Hematopoietic multipotent progenitor cell treated with erythropoietin and hydrocortisone succinate and interleukin-3 and kit ligand, for 8 days (in vitro differentiated cells): ENCODE measurements at regions not wholly inside any gene's neighbourhood (a gene's known extent, or its start where the extent isn't known, plus 50 kb on each side); places are given as distances from the start of the nearest gene placed in this dataset.

Experiments used
- DNase-seq: peaks from one replicate; pipeline ENCODE4 v3.0.0-alpha.2; 2015

- no peak for DNase-seq
Measured at GRCh38 chr1:208298593-208299269, 54.5 kb upstream of the PLXNA2 start.

- DNase-seq = no peak
Measured at GRCh38 chr1:208300084-208300770, 56.0 kb upstream of the PLXNA2 start.

- no peak for DNase-seq
Measured at GRCh38 chr1:208302699-208303238, 58.6 kb upstream of the PLXNA2 start.

GRCh38 chr1:208303743-208304712 is 59.8 kb upstream of the PLXNA2 start:
- no peak for DNase-seq

- no peak for DNase-seq
Measured at GRCh38 chr1:208308221-208308620, 64.0 kb upstream of the PLXNA2 start.

GRCh38 chr1:208309771-208310170 is 65.6 kb upstream of the PLXNA2 start:
- DNase-seq = no peak

- no peak for DNase-seq
Measured at GRCh38 chr1:208312706-208313105, 68.5 kb upstream of the PLXNA2 start.

- no peak for DNase-seq
Measured at GRCh38 chr1:208314431-208314830, 70.2 kb upstream of the PLXNA2 start.

GRCh38 chr1:208318150-208318734 is 74.1 kb upstream of the PLXNA2 start:
- no peak for DNase-seq

- DNase-seq = no peak
Measured at GRCh38 chr1:208324005-208324404, 79.8 kb upstream of the PLXNA2 start.

- no peak for DNase-seq
Measured at GRCh38 chr1:208326033-208326432, 81.8 kb upstream of the PLXNA2 start.

- DNase-seq = no peak
Measured at GRCh38 chr1:208329300-208329699, 85.1 kb upstream of the PLXNA2 start.

- no peak for DNase-seq
Measured at GRCh38 chr1:208332036-208332773, 88.0 kb upstream of the PLXNA2 start.

GRCh38 chr1:208332774-208333126 is 88.6 kb upstream of the PLXNA2 start:
- DNase-seq = no peak

- DNase-seq = no peak
Measured at GRCh38 chr1:208333676-208334075, 89.5 kb upstream of the PLXNA2 start.

GRCh38 chr1:208335371-208336136 is 91.4 kb upstream of the PLXNA2 start:
- DNase-seq = no peak

GRCh38 chr1:208336137-208336518 is 91.9 kb upstream of the PLXNA2 start:
- DNase-seq = no peak

- DNase-seq = no peak
Measured at GRCh38 chr1:208339911-208340310, 95.7 kb upstream of the PLXNA2 start.

- no peak for DNase-seq
Measured at GRCh38 chr1:208343226-208343625, 99.0 kb upstream of the PLXNA2 start.

- DNase-seq = no peak
Measured at GRCh38 chr1:208344202-208344857, 100.1 kb upstream of the PLXNA2 start.

GRCh38 chr1:208347191-208347590 is 103.0 kb upstream of the PLXNA2 start:
- no peak for DNase-seq
